A673 (cell line): ENCODE measurements at regions not wholly inside any gene's neighbourhood (a gene's known extent, or its start where the extent isn't known, plus 50 kb on each side); places are given as distances from the start of the nearest gene placed in this dataset.
"Not testable (repeated sequence)": the region's sequence is repeated elsewhere in the genome, so short reads cannot be mapped to it uniquely, and the experiment has no call there.

ENCODE experiments used
- CTCF ChIP-seq: fragments of 300-800, 200-600 bp; sonication (generic); conservative IDR thresholded peaks from 2 replicates; pipeline ENCODE4 v1.5.1; 2017; ENCODE audit warnings: low read depth, mild to moderate bottlenecking, antibody characterized with exemption, low read length, moderate library complexity, mixed read lengths
- EZH2 ChIP-seq: fragments of 200-600 bp; sonication (generic); IDR thresholded peaks from 2 replicates; pipeline ENCODE4 v1.6.1; 2017; ENCODE audit warnings: borderline replicate concordance, low read depth, mild to moderate bottlenecking, mixed read lengths, antibody characterized with exemption, low read length; ENCODE audit not compliant: poor library complexity, severe bottlenecking

GRCh38 chr6:164043656-164044055, 629.1 kb downstream of the QKI start:
- TF ChIP-seq CTCF, EZH2: not testable (repeated sequence)
